ENCODE measurements at regions not wholly inside any gene's neighbourhood (a gene's known extent, or its start where the extent isn't known, plus 50 kb on each side); places are given as distances from the start of the nearest gene placed in this dataset.

- H3K27ac ChIP-seq (replicated peaks): no peak overlapping the region
- DNase-seq (ENCODE audit: low read depth in 1 of 2, low spot score in 1 of 2): no peak
- H3K27me3 ChIP-seq (ENCODE audit: insufficient read depth, poor library complexity, severe bottlenecking): no peaks in the 10 kb centered on the region
- no peak overlapping the region for H3K4me3 ChIP-seq (replicated peaks; ENCODE audit: insufficient read depth, low read length)
- TF ChIP-seq REST (IDR thresholded peaks at IDR 0.05; ENCODE audit: insufficient replicate concordance, low read depth) (no peak), SPI1 (IDR thresholded peaks at IDR 0.05; ENCODE audit: borderline replicate concordance, low read depth) (no peak), GABPA (IDR thresholded peaks at IDR 0.05; ENCODE audit: low read depth) (no peak), CTCF (IDR thresholded peaks at IDR 0.05; ENCODE audit: insufficient read depth, low read length) (no peak), POLR2AphosphoS5 (IDR thresholded peaks at IDR 0.05; ENCODE audit: low read depth) (no peak)
Measured at GRCh38 chr1:38268226-38268625, 221.6 kb upstream of the POU3F1 start.

GRCh38 chr1:38267037-38268036, 220.7 kb upstream of the POU3F1 start:
- DNase-seq (ENCODE audit: low read depth in 1 of 2, low spot score in 1 of 2): peak in 1 of 2 experiments; percentile 0
- H3K4me3 ChIP-seq (replicated peaks; ENCODE audit: insufficient read depth, low read length): no peak overlapping the region
- no peak for TF ChIP-seq GABPA (IDR thresholded peaks at IDR 0.05; ENCODE audit: low read depth)
- H3K27me3 ChIP-seq (ENCODE audit: insufficient read depth, poor library complexity, severe bottlenecking): no peaks in the 10 kb centered on the region
- H3K27ac ChIP-seq (replicated peaks): no peak overlapping the region

GRCh38 chr1:38266197-38266520, 219.6 kb upstream of the POU3F1 start:
- no peak overlapping the region for H3K4me3 ChIP-seq (replicated peaks; ENCODE audit: insufficient read depth, low read length)
- no peak for DNase-seq (ENCODE audit: low read depth in 1 of 2, low spot score in 1 of 2)
- H3K27me3 ChIP-seq (ENCODE audit: insufficient read depth, poor library complexity, severe bottlenecking): no peaks in the 10 kb centered on the region
- no peak overlapping the region for H3K27ac ChIP-seq (replicated peaks)
- TF ChIP-seq SPI1 (IDR thresholded peaks at IDR 0.05; ENCODE audit: borderline replicate concordance, low read depth) (no peak), GABPA (IDR thresholded peaks at IDR 0.05; ENCODE audit: low read depth) (no peak), POLR2AphosphoS5 (IDR thresholded peaks at IDR 0.05; ENCODE audit: low read depth) (no peak), REST (IDR thresholded peaks at IDR 0.05; ENCODE audit: insufficient replicate concordance, low read depth) (no peak), CTCF (IDR thresholded peaks at IDR 0.05; ENCODE audit: insufficient read depth, low read length) (no peak)

DNA sequence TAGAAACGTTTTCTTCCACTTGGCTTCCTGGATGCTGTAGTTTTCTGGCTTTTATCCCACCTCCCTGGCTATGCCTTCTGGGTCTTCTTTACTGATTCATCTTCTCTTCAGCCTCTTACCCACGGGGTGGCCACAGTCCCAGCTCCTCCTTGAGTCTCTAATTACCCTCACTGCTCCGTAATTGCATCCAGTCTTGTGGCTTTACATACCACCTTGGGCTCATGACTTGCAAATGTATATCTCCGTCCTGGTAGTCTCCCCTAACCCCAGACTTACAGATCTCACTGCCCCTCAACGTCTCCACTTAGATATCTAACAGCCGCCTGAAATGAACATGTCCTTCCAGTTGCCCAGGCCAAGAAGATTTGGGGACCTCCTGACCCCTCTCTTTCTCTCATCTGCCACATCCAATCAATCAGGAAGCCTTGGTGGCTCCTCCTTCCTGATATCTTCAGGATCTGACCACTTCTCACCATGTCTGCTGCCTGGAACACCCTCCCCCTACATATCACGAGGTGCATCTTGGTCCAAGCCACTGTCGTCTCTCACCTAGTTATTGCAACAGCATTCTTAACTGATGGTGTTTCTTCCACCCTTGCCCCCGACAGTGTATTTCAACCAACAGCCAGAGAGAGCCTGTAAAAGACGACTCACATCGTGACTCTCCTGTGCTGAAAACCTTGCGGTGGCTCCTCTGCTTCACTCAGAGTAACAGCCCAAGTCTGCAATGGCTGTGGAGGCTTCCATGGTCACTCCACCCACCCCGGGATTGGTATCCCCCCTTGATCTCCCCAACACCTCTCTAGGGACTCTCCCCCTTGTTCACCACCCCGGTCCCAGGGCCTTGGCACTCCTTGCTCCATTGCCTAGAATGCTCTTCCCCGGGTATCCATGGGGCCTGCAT, 219.0 kb upstream of the POU3F1 start:
- TF ChIP-seq REST (IDR thresholded peaks at IDR 0.05; ENCODE audit: insufficient replicate concordance, low read depth) (no peak), SPI1 (IDR thresholded peaks at IDR 0.05; ENCODE audit: borderline replicate concordance, low read depth) (no peak), CTCF (IDR thresholded peaks at IDR 0.05; ENCODE audit: insufficient read depth, low read length) (no peak), GABPA (IDR thresholded peaks at IDR 0.05; ENCODE audit: low read depth) (no peak), POLR2AphosphoS5 (IDR thresholded peaks at IDR 0.05; ENCODE audit: low read depth) (no peak)
- no peak overlapping the region for H3K27ac ChIP-seq (replicated peaks)
- no peak for DNase-seq (ENCODE audit: low read depth in 1 of 2, low spot score in 1 of 2)

More for the DNA sequence above, 219.0 kb upstream of the POU3F1 start:
- Histone ChIP-seq H3K4me3 (replicated peaks; ENCODE audit: insufficient read depth, low read length) (no peak overlapping the region), H3K27me3 (ENCODE audit: insufficient read depth, poor library complexity, severe bottlenecking) (no peaks in the 10 kb centered on the region)

Data from HL-60 (cell line).